NCI-H226 (cell line): ENCODE measurements at regions not wholly inside any gene's neighbourhood (a gene's known extent, or its start where the extent isn't known, plus 50 kb on each side); places are given as distances from the start of the nearest gene placed in this dataset.
A peak's percentile ranks its signal among the peaks of the same experiment; 100 is the strongest.

Source experiments
- DNase-seq: peaks from one replicate; pipeline ENCODE4 v3.0.0-alpha.2; 2015

DNA sequence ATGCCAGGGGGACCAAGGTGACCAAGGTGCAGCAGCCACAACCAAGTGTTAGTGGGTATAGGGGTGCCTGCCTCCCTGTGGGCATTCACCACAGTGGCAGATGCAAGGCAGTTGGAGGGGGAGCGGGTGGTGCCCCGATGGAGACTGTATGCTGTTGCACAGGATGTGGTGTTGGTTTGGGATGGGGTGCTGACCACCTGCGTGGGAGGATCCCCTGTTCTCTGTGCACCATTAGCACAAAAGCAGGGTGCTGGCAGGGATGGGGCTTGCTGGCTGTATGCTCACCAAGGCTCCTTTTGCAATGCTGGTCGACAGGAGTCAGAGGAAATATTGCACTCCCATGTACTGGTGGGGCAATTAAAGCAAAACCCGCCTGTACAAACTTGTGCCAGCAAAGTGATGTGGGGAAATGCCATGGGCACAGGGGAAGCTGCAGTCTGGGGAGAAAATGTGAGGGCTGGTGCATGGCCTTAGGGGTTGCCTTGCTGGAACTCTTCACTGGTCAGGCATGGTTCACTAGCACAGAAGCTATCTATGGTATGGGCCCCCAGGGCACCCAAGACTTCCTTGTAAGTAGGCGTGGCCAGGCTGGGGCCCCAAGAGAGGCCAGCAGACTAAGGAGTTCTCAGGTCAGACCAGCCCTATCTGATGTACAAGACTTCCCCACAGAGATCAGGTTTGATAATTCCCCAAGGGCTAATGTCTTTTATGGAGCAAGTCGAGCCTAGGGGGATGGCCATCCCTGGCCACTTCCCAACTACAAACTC is 51.9 kb upstream of the GNAT3 start:
- peak; percentile 56 for DNase-seq

DNA sequence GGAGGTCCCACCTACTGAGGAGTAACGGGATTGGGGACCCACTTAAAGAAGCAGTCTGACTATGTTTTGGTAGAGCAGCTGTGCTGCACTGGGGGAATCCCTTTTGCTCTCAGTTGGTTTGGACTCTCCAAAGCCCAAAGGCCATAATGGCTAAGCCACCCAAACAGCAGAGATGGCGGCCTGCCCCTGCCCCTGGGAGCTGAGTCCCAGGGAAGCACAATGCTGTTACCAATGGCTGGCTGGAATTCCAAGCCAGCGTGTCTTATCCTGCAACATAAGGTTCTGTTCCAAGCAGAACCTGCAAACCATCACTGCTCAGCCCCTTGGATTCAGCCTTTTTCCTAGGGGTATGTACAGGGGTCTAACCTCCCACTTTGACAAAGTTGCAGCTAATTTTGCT is 53.7 kb upstream of the GNAT3 start:
- no peak for DNase-seq

DNA sequence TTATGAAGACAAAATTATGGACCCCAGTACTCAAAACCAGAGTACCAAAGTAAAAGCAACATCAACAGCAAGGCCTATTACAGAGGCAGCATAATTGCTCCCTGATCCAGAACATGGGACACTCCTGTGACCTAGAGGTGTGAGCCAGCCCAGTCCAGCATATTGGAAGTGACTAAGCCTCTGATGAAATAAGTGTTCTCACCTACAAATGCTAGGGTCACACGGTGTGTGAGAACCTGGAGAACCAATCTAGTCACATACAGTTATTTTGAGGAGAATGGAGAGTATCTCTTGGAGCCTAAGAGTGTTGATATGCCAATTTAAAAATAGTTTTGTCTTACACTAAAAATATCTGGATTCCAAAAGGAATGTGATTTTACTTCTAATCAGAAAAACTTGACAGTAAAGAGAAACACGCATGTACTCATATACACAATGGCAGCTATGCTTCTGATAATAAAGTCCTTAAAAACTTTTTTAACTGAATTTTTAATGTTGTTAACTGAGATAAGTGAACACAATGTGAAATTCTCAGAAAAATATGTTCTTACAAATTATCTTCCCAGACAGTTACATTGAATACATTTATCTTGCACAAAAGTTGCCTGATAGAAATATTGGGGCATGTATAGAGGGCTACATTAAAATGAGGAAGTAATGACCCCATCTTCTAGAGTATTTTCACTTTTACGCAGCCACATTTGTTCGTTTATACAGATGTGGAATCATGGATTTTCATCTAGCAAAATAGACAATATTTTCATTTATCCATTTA is 56.8 kb upstream of the CD36 start:
- DNase-seq = no peak

DNA sequence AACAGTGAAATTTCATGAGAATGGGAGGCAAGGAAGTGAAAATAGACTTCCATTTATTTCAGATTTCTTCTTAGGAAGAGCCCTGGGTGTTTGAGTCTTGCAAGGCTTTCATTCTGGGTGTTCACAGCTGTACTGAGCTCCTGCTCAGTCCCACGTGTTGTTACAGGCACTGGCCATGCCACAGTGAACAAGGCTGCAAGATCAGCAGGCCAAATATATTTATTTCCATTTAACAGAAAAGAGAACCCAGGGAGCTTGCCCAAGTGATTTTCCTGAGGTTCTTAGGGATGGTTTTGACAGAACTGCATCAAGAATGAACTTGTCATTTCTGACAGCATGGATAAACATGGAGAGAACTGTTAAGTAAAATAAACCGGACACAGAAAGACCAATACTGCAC is 54.5 kb upstream of the CD36 start:
- DNase-seq = no peak

DNA sequence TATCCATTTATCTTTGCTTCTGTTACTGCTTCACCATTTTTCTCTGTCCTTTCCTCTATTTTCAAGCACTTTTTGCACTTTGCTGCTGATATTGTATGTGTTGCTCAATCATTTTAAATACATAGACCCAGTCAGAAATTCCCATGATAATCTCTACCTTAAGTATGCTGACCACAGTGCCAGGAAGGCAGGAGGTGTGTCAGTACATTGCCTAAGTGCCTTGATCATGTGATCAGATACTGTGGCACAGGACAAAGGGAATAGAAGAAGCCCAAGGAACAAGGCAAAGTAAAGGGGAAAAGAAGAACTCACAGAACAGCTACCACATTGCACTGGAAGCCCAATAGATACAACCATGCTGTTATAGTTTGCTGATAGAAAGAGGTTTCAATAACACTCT is 53.7 kb upstream of the CD36 start:
- peak; percentile 80 for DNase-seq

DNA sequence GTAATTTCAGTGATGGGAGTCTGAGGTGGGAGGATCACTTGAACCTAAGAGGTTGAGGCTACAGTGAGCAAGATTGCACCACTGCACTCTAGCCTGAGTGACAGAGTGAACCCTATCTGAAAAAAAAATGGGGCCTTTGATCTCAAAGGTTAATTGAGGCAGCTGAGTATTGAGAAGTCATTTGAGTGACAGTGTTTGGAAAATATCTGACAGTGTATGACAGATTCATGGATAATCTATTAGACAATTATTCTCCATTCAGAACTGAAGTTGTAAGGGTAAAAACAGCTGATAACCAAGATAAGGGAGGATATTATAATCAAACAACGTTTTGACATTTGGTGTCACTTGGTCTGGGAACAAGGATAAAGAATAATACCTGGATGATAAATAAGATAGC is 50.9 kb upstream of the CD36 start:
- no peak for DNase-seq

DNA sequence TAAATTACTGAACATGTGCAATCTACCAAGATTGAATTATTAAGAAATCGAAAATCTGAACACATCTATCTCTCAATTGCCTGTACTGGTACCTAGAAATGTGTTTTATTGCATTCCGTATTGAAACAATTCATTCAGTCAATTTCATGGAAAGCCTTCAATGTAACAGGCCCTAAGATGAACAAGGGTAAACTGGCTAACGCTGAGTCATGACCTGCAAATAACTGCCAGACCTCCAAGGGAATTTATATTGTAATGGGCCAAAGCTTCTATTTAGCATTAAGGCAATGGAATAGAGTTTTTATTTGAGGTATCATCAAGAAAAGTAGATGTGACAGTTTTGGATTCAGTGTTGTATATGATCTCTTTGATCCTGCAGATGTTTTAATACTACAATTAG is 49.9 kb upstream of the CD36 start:
- peak; percentile 26 for DNase-seq
